Panc1 (cell line): ENCODE measurements at regions not wholly inside any gene's neighbourhood (a gene's known extent, or its start where the extent isn't known, plus 50 kb on each side); places are given as distances from the start of the nearest gene placed in this dataset.

Source experiments
- ATAC-seq: fragments of 200-7000 bp; cut with Tn5 transposase; 2 replicates; pipeline ENCODE4 v1.9.1; 2020; ENCODE audit warnings: mild to moderate bottlenecking, moderate library complexity
- BruUV-seq: library from RNA; stranded (reverse); fragments of 400-500 nt; replicated peaks from 2 replicates; lab custom pipeline; 2021; lab: Mats Ljungman, UMichigan
- CTCF ChIA-PET: fragments of 300-600 bp; sonication (Branson Sonifier 250); formaldehyde crosslinking; loops from one replicate; lab custom pipeline; 2022; ENCODE audit warnings: antibody characterized with exemption; lab: Charles Lee
- POLR2A ChIA-PET: fragments of 300-600 bp; sonication (Branson Sonifier 250); formaldehyde crosslinking; loops from one replicate; lab custom pipeline; 2022; ENCODE audit warnings: antibody characterized with exemption; lab: Charles Lee
- DNase-seq: peaks from one replicate; pipeline ENCODE4 v3.0.0-alpha.2; 2010; ENCODE audit warnings: low read depth, low spot score
- H3K27ac ChIP-seq: 2 replicates; pipeline ENCODE4 v1.5.1; 2011; ENCODE audit warnings: mild to moderate bottlenecking, low read length, inconsistent platforms
- H3K27me3 ChIP-seq: fragments of 200-500 bp; sonication (Bioruptor generic); 2 replicates; pipeline ENCODE4 v1.6.0; 2014; ENCODE audit warnings: low read length, inconsistent platforms; ENCODE audit not compliant: control insufficient read depth, insufficient read depth
- H3K36me3 ChIP-seq: fragments of 200-500 bp; sonication (Bioruptor generic); 2 replicates; pipeline ENCODE4 v1.5.1; 2014; ENCODE audit warnings: inconsistent platforms, mild to moderate bottlenecking, low read length, moderate library complexity; ENCODE audit not compliant: control insufficient read depth, insufficient read depth
- H3K4me1 ChIP-seq: 2 replicates; pipeline ENCODE4 v1.5.1; 2011; ENCODE audit warnings: inconsistent platforms, mild to moderate bottlenecking, low read length, moderate library complexity; ENCODE audit not compliant: control insufficient read depth, insufficient read depth
- H3K4me3 ChIP-seq, 2 experiments: 2 replicates each; pipeline ENCODE4 v1.5.1; 2011 to 2012; ENCODE audit warnings: low read depth in 2 of 2, low read length in 2 of 2, mild to moderate bottlenecking in 2 of 2, inconsistent platforms in 1 of 2, moderate library complexity in 1 of 2
- H3K9me3 ChIP-seq: fragments of 200-500 bp; sonication (Bioruptor generic); 2 replicates; pipeline ENCODE4 v1.5.1; 2014; ENCODE audit warnings: low read depth, mild to moderate bottlenecking, inconsistent platforms, low read length, moderate library complexity; ENCODE audit not compliant: control insufficient read depth, insufficient read depth
- POLR2AphosphoS5 ChIP-seq: IDR thresholded peaks from 2 replicates; pipeline ENCODE4 v1.6.1; 2012; ENCODE audit warnings: mild to moderate bottlenecking, low read depth, low read length, moderate library complexity
- SIN3A ChIP-seq: IDR thresholded peaks from 2 replicates; pipeline ENCODE4 v1.6.1; 2012; ENCODE audit warnings: low read depth, mild to moderate bottlenecking, low read length, moderate library complexity, borderline replicate concordance; ENCODE audit not compliant: insufficient read depth
- TCF7L2 ChIP-seq: IDR thresholded peaks from 2 replicates; pipeline ENCODE4 v1.6.1; 2011; ENCODE audit warnings: mild to moderate bottlenecking, low read depth, low read length, inconsistent platforms
- in situ Hi-C: cut with HindIII; loops from 2 replicates; pipeline ENCODE4 v1.10.0; 2016; ENCODE audit warnings: low sequenced_read_pairs, low pct_unique_long_range_greater_than_20kb
- intact Hi-C: fragments of 100-400 bp; cut with micrococcal nuclease; formaldehyde crosslinking; loops from one replicate; pipeline ENCODE4 v1.10.0; 2022; ENCODE audit not compliant: unreplicated experiment
- TF ChIP-seq, protein P1 (sequence below), 2 experiments: IDR thresholded peaks; 2 replicates each; pipeline ENCODE4 v1.6.1; 2011 to 2012; ENCODE audit warnings: low read depth in 2 of 2, control low read depth in 1 of 2, low read length in 1 of 2, mild to moderate bottlenecking in 1 of 2, moderate library complexity in 1 of 2; ENCODE audit not compliant: insufficient read depth in 1 of 2
- TF ChIP-seq, protein P2 (sequence below): fragments of 450-650 bp; IDR thresholded peaks from 2 replicates; pipeline ENCODE4 v1.5.1; 2017; ENCODE audit warnings: mild to moderate bottlenecking

DNA sequence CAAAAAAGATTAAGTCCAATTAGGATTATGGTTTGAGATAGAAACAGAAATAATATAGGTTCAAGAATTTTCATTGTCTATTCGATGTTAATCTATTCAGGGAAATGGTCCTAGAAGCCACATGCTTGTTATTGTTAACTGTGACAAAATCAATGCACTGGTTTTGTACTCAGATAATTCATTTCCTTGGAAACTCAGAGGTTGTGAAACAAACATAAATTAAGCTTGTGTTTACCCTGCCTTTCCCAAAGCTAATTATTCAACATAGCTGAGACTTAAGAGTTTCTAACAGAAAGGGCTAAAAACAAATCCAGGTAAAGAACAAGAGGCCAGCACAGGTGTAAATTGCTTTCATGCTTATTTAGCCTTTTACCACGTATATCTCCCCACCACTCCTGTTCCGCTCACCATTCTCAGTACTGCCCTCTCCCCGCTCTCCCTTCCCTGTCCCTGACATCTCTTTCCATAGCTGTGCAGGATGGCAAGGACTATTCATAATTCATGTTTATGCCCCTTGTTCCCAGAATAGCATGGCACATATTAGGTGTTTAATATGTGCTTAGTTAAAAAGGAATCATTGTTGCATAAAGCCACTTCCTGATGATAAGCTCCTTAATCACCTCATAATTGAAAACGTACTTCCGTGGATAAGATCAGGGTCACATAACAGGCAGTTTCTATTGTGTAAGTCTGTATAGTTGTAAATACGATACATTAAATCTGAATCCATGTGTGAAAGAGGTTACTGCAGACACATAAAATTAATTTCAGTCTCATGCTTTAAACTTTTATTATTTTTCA is 131.8 kb upstream of the USP15 start:
- in situ Hi-C loops = no loop called here
- POLR2A ChIA-PET = interaction anchor here (0.8 kb wide), 1 partner anchor 12 kb away, joined by 3 read pairs; no protein-coding TSS in a partner anchor
- Histone ChIP-seq H3K27me3 (peaks cover 8% of the 10 kb centered on the region), H3K27ac (no peak overlapping the region), H3K4me3 (no peak overlapping the region), H3K36me3 (no peaks in the 10 kb centered on the region), H3K4me1 (no peaks in the 10 kb centered on the region), H3K9me3 (no peaks in the 10 kb centered on the region; the same call in 1 of the 2 replicates)
- TF ChIP-seq, protein P1, sequence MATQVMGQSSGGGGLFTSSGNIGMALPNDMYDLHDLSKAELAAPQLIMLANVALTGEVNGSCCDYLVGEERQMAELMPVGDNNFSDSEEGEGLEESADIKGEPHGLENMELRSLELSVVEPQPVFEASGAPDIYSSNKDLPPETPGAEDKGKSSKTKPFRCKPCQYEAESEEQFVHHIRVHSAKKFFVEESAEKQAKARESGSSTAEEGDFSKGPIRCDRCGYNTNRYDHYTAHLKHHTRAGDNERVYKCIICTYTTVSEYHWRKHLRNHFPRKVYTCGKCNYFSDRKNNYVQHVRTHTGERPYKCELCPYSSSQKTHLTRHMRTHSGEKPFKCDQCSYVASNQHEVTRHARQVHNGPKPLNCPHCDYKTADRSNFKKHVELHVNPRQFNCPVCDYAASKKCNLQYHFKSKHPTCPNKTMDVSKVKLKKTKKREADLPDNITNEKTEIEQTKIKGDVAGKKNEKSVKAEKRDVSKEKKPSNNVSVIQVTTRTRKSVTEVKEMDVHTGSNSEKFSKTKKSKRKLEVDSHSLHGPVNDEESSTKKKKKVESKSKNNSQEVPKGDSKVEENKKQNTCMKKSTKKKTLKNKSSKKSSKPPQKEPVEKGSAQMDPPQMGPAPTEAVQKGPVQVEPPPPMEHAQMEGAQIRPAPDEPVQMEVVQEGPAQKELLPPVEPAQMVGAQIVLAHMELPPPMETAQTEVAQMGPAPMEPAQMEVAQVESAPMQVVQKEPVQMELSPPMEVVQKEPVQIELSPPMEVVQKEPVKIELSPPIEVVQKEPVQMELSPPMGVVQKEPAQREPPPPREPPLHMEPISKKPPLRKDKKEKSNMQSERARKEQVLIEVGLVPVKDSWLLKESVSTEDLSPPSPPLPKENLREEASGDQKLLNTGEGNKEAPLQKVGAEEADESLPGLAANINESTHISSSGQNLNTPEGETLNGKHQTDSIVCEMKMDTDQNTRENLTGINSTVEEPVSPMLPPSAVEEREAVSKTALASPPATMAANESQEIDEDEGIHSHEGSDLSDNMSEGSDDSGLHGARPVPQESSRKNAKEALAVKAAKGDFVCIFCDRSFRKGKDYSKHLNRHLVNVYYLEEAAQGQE (IDR thresholded peaks at IDR 0.05; ENCODE audit: insufficient read depth in 1 of 2, low read depth in 2 of 2, low read length in 1 of 2) = no peak
- TF ChIP-seq SIN3A (no peak), TCF7L2 (no peak), POLR2AphosphoS5 (no peak)
- TF ChIP-seq, protein P2, sequence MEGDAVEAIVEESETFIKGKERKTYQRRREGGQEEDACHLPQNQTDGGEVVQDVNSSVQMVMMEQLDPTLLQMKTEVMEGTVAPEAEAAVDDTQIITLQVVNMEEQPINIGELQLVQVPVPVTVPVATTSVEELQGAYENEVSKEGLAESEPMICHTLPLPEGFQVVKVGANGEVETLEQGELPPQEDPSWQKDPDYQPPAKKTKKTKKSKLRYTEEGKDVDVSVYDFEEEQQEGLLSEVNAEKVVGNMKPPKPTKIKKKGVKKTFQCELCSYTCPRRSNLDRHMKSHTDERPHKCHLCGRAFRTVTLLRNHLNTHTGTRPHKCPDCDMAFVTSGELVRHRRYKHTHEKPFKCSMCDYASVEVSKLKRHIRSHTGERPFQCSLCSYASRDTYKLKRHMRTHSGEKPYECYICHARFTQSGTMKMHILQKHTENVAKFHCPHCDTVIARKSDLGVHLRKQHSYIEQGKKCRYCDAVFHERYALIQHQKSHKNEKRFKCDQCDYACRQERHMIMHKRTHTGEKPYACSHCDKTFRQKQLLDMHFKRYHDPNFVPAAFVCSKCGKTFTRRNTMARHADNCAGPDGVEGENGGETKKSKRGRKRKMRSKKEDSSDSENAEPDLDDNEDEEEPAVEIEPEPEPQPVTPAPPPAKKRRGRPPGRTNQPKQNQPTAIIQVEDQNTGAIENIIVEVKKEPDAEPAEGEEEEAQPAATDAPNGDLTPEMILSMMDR = no peak
- DNase-seq (no peak), ATAC-seq (no peak)
- intact Hi-C loops = no loop called here
- CTCF ChIA-PET = no interaction called here
- BruUV-seq = no TSS peak

DNA sequence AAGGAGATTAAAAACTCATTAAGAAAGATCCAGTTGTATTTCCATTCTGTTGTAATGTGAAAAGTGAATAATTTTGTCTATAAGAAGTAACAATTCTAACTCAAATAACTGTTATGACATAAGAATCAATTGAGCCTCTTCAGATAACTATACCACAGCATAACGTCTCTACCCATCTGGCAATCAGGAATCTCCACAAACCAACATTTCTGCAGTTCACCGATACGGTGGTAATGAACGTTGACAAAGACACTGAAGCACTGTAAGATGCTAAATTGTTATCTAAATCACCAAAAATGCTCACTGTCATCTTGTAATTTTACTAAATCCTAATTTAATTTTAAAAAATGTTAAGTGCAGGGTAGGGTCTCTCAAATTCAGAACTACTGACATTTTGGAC is 130.9 kb upstream of the USP15 start:
- ATAC-seq = no peak
- intact Hi-C loops = no loop called here
- ChIA-PET CTCF (no interaction called here), POLR2A (no interaction called here)
- no peak for DNase-seq
- BruUV-seq = no TSS peak
- Histone ChIP-seq H3K27me3 (peaks cover 8% of the 10 kb centered on the region), H3K36me3 (no peaks in the 10 kb centered on the region), H3K27ac (no peak overlapping the region), H3K4me3 (no peak overlapping the region), H3K4me1 (no peaks in the 10 kb centered on the region), H3K9me3 (no peaks in the 10 kb centered on the region; the same call in 1 of the 2 replicates)
- in situ Hi-C loops = no loop called here
- TF ChIP-seq, protein P1 (IDR thresholded peaks at IDR 0.05; ENCODE audit: insufficient read depth in 1 of 2, low read depth in 2 of 2, low read length in 1 of 2) = no peak
- TF ChIP-seq, protein P2 = no peak
- no peak for TF ChIP-seq SIN3A
- no peak for TF ChIP-seq TCF7L2
